A549 (cell line): ENCODE measurements at regions not wholly inside any gene's neighbourhood (a gene's known extent, or its start where the extent isn't known, plus 50 kb on each side); places are given as distances from the start of the nearest gene placed in this dataset.

Experiments used
- ATAC-seq, 2 experiments: fragments of 200-7000 bp in 1 of 2; fragments of >200 bp in 1 of 2; cut with Nextera tagmentation in 1 of 2; cut with Tn5 transposase in 1 of 2; 3 replicates each; pipeline versions ENCODE4 v1.8.0 to v1.9.1; 2018 to 2020; ENCODE audit warnings: mild to moderate bottlenecking in 1 of 2, moderate library complexity in 1 of 2
- CTCF ChIA-PET: fragments of 300-600 bp; sonication (Branson Sonifier 250); formaldehyde crosslinking; extraction: SDS; loops from one replicate; lab custom pipeline; 2021; ENCODE audit warnings: antibody characterized with exemption, inconsistent platforms; lab: Yijun Ruan, JAX
- POLR2A ChIA-PET: fragments of 350-600 bp; formaldehyde crosslinking; extraction: SDS; loops from one replicate; lab custom pipeline; 2021; ENCODE audit warnings: antibody characterized with exemption, inconsistent platforms; lab: Yijun Ruan, JAX
- DNase-seq, 2 experiments: peaks; one replicate each; pipeline versions ENCODE4 v3.0.0 to v3.0.0-alpha.2; 2011 to 2016; ENCODE audit warnings: low read depth in 1 of 2, low spot score in 1 of 2
- FAIRE-seq: peaks from 2 replicates; lab custom pipeline; 2011; peaks lifted over from hg19 to GRCh38; lab: Jason Lieb, UNC
- H3K27ac ChIP-seq, 2 experiments: fragments of >200 bp; sonication (Bioruptor Twin); formaldehyde crosslinking; 3 replicates each; pipeline ENCODE4 v1.5.1; 2016 to 2017
- H3K4me1 ChIP-seq: fragments of >200 bp; sonication (Bioruptor Twin); formaldehyde crosslinking; 3 replicates; pipeline ENCODE4 v1.6.1; 2016
- H3K4me2 ChIP-seq: fragments of >200 bp; sonication (Bioruptor Twin); formaldehyde crosslinking; 3 replicates; pipeline ENCODE4 v1.6.1; 2016
- H3K4me3 ChIP-seq: fragments of >200 bp; sonication (Bioruptor Twin); formaldehyde crosslinking; 3 replicates; pipeline ENCODE4 v1.5.1; 2016
- H3K9me3 ChIP-seq: fragments of >200 bp; sonication (Bioruptor Twin); formaldehyde crosslinking; 3 replicates; pipeline ENCODE4 v1.6.1; 2016
- ATOH8 ChIP-seq: fragments of 250-450 bp; sonication (Bioruptor Pico); IDR thresholded peaks from 2 replicates; pipeline ENCODE4 v1.5.0; 2020; ENCODE audit warnings: low read depth, mild to moderate bottlenecking, moderate library complexity
- BCL3 ChIP-seq: fragments of >200 bp; sonication (Bioruptor Twin); formaldehyde crosslinking; IDR thresholded peaks from 3 replicates; pipeline ENCODE4 v1.6.1; 2016
- CBX8 ChIP-seq: fragments of 200-600 bp; sonication (generic); IDR thresholded peaks from 2 replicates; pipeline ENCODE4 v1.6.1; 2016
- EHF ChIP-seq: fragments of 250-450 bp; sonication (Bioruptor Pico); IDR thresholded peaks from 2 replicates; pipeline ENCODE4 v1.5.0; 2020; ENCODE audit warnings: mild to moderate bottlenecking
- EP300 ChIP-seq, 2 experiments: fragments of >200 bp; sonication (Bioruptor Twin); formaldehyde crosslinking; IDR thresholded peaks; 2 replicates in 1 of 2; 3 replicates in 1 of 2; pipeline ENCODE4 v1.6.1; 2016 to 2017
- FOSB ChIP-seq: fragments of 250-450 bp; sonication (Bioruptor Pico); IDR thresholded peaks from 2 replicates; pipeline ENCODE4 v1.5.0; 2020; ENCODE audit warnings: mild to moderate bottlenecking, moderate library complexity
- FOSL2 ChIP-seq, 2 experiments: fragments of 450-650 bp in 1 of 2; fragments of >200 bp in 1 of 2; sonication (Bioruptor Twin) in 1 of 2; formaldehyde crosslinking; IDR thresholded peaks; 2 replicates each; pipeline versions ENCODE4 v1.5.0 to v1.6.1; 2016 to 2020; ENCODE audit warnings: mild to moderate bottlenecking in 1 of 2, moderate library complexity in 1 of 2
- GATA3 ChIP-seq: IDR thresholded peaks from 2 replicates; pipeline ENCODE4 v1.6.1; 2012; ENCODE audit warnings: borderline replicate concordance
- HES2 ChIP-seq: fragments of >200 bp; sonication (Bioruptor Twin); formaldehyde crosslinking; IDR thresholded peaks from 2 replicates; pipeline ENCODE4 v1.6.1; 2016
- HEYL ChIP-seq: fragments of 250-450 bp; sonication (Bioruptor Pico); IDR thresholded peaks from 2 replicates; pipeline ENCODE4 v1.8.0; 2021; ENCODE audit warnings: mild to moderate bottlenecking, moderate library complexity
- HMGXB4 ChIP-seq: fragments of 250-450 bp; sonication (Bioruptor Pico); IDR thresholded peaks from 2 replicates; pipeline ENCODE4 v1.5.0; 2021; ENCODE audit warnings: mild to moderate bottlenecking, moderate library complexity, borderline replicate concordance
- JUNB ChIP-seq: fragments of >200 bp; sonication (Bioruptor Twin); formaldehyde crosslinking; IDR thresholded peaks from 2 replicates; pipeline ENCODE4 v1.6.1; 2016
- KDM1A ChIP-seq: fragments of 200-600 bp; sonication (generic); IDR thresholded peaks from 2 replicates; pipeline ENCODE4 v1.6.1; 2016; ENCODE audit warnings: low read depth, mild to moderate bottlenecking
- MAZ ChIP-seq: fragments of 150-350 bp; IDR thresholded peaks from 2 replicates; pipeline ENCODE4 v1.6.1; 2014; ENCODE audit warnings: antibody characterized with exemption, low read depth, low read length, borderline replicate concordance
- NFE2L2 ChIP-seq: fragments of 150-350 bp; conservative IDR thresholded peaks from 2 replicates; pipeline ENCODE4 v1.6.1; 2014; ENCODE audit warnings: low read length
- NR3C1 ChIP-seq: fragments of >200 bp; sonication (Bioruptor Twin); formaldehyde crosslinking; IDR thresholded peaks from 3 replicates; pipeline ENCODE4 v1.6.1; 2017
- PHF8 ChIP-seq: fragments of 200-600 bp; sonication (generic); IDR thresholded peaks from 2 replicates; pipeline ENCODE4 v1.6.1; 2016; ENCODE audit warnings: low read depth, mild to moderate bottlenecking, antibody characterized with exemption, moderate library complexity, borderline replicate concordance
- RARB ChIP-seq: fragments of 250-450 bp; sonication (Bioruptor Pico); IDR thresholded peaks from 2 replicates; pipeline ENCODE4 v1.8.0; 2021; ENCODE audit warnings: mild to moderate bottlenecking, moderate library complexity
- RFX5 ChIP-seq: fragments of 450-650 bp; IDR thresholded peaks from 2 replicates; pipeline ENCODE4 v1.7.1; 2014; ENCODE audit warnings: antibody characterized with exemption, mild to moderate bottlenecking, moderate library complexity
- RNF2 ChIP-seq: fragments of 200-600 bp; sonication (generic); IDR thresholded peaks from 2 replicates; pipeline ENCODE4 v1.6.1; 2016; ENCODE audit warnings: low read depth, mild to moderate bottlenecking, antibody characterized with exemption, moderate library complexity, borderline replicate concordance
- SMC3 ChIP-seq: fragments of >200 bp; sonication (Bioruptor Twin); formaldehyde crosslinking; IDR thresholded peaks from 3 replicates; pipeline ENCODE4 v1.6.1; 2018; ENCODE audit warnings: inconsistent platforms
- SREBF2 ChIP-seq: fragments of 450-650 bp; IDR thresholded peaks from 2 replicates; pipeline ENCODE4 v1.6.1; 2014; ENCODE audit warnings: mild to moderate bottlenecking, moderate library complexity
- TFCP2L1 ChIP-seq: fragments of 250-450 bp; sonication (Bioruptor Pico); IDR thresholded peaks from 2 replicates; pipeline ENCODE4 v1.5.0; 2021; ENCODE audit warnings: mild to moderate bottlenecking
- TP53 ChIP-seq: fragments of 250-450 bp; sonication (Bioruptor Pico); IDR thresholded peaks from 2 replicates; pipeline ENCODE4 v1.5.0; 2021; ENCODE audit warnings: mild to moderate bottlenecking, moderate library complexity
- USF2 ChIP-seq: fragments of 450-650 bp; IDR thresholded peaks from 2 replicates; pipeline ENCODE4 v1.6.1; 2014; ENCODE audit warnings: antibody characterized with exemption
- WGBS: methylation state at CpG from one replicate; pipeline ENCODE4 v1.1.6; 2017; ENCODE audit errors: missing lambda C conversion rate; 5-methylcytosine and 5-hydroxymethylcytosine counted together

- CTCF ChIA-PET: no interaction called here
- POLR2A ChIA-PET: no interaction called here
- Histone ChIP-seq H3K4me3 (no peak overlapping the region), H3K4me1 (no peaks in the 10 kb centered on the region), H3K9me3 (no peaks in the 10 kb centered on the region), H3K27ac (no peak overlapping the region), H3K4me2 (no peak overlapping the region)
- FAIRE-seq (no peak), ATAC-seq (no peak), DNase-seq (no peak)
- 2% methylated on average over 5 of the region's 5 CpGs for WGBS
- no peak for TF ChIP-seq KDM1A
- no peak for TF ChIP-seq FOSB (CRISPR knock-in tag)
- TF ChIP-seq BCL3: no peak
- no peak for TF ChIP-seq RFX5
These were observed 305.9 kb downstream of the PCDH20 start for GRCh38 chr13:61109741-61110140.

GRCh38 chr13:61107989-61108388, 307.7 kb downstream of the PCDH20 start:
- WGBS: 26% methylated on average over 2 of the region's 2 CpGs
- DNase-seq (no peak), FAIRE-seq (no peak), ATAC-seq (no peak)
- Histone ChIP-seq H3K4me1 (no peaks in the 10 kb centered on the region), H3K4me3 (no peak overlapping the region), H3K27ac (no peak overlapping the region), H3K9me3 (no peaks in the 10 kb centered on the region), H3K4me2 (no peak overlapping the region)
- POLR2A ChIA-PET: no interaction called here
- CTCF ChIA-PET: no interaction called here
- no peak for TF ChIP-seq FOSL2 (IDR thresholded peaks at IDR 0.05)
- no peak for TF ChIP-seq FOSL2 (CRISPR knock-in tag; IDR thresholded peaks at IDR 0.05)
- no peak for TF ChIP-seq NFE2L2
- no peak for TF ChIP-seq SMC3
- no peak for TF ChIP-seq BCL3
- TF ChIP-seq GATA3: no peak
- no peak for TF ChIP-seq USF2
- no peak for TF ChIP-seq JUNB
- TF ChIP-seq NR3C1: no peak
- TF ChIP-seq RARB: no peak
- no peak for TF ChIP-seq CBX8
- TF ChIP-seq FOSB (CRISPR knock-in tag): no peak
- no peak for TF ChIP-seq RNF2
- TF ChIP-seq HMGXB4 (CRISPR knock-in tag): no peak
- TF ChIP-seq MAZ: no peak
- TF ChIP-seq KDM1A: no peak
- no peak for TF ChIP-seq TP53 (CRISPR knock-in tag)
- no peak for TF ChIP-seq PHF8

GRCh38 chr13:61095885-61096284, 319.8 kb downstream of the PCDH20 start:
- Histone ChIP-seq H3K27ac (no peak overlapping the region), H3K4me2 (no peak overlapping the region), H3K4me1 (no peaks in the 10 kb centered on the region), H3K9me3 (no peaks in the 10 kb centered on the region), H3K4me3 (no peak overlapping the region)
- ChIA-PET POLR2A (no interaction called here), CTCF (no interaction called here)
- no peak for FAIRE-seq
- TF ChIP-seq GATA3 (no peak), PHF8 (no peak), NFE2L2 (no peak), USF2 (no peak), HEYL (CRISPR knock-in tag) (no peak), EHF (CRISPR knock-in tag) (no peak), TFCP2L1 (no peak), HES2 (no peak), EP300 (IDR thresholded peaks at IDR 0.05) (no peak), ATOH8 (CRISPR knock-in tag) (no peak), MAZ (no peak), BCL3 (no peak), SREBF2 (no peak)
- ATAC-seq: no peak
- no peak for DNase-seq
